HG03439 (cell line): ENCODE measurements at regions not wholly inside any gene's neighbourhood (a gene's known extent, or its start where the extent isn't known, plus 50 kb on each side); places are given as distances from the start of the nearest gene placed in this dataset.
"Not testable (repeated sequence)": the region's sequence is repeated elsewhere in the genome, so short reads cannot be mapped to it uniquely, and the experiment has no call there.

Source experiments
- ATAC-seq: cut with Tn5 transposase; IDR thresholded peaks from one replicate; pipeline ENCODE4 v1.9.1; 2021; ENCODE audit warnings: mild to moderate bottlenecking, moderate library complexity; ENCODE audit not compliant: unreplicated experiment

DNA sequence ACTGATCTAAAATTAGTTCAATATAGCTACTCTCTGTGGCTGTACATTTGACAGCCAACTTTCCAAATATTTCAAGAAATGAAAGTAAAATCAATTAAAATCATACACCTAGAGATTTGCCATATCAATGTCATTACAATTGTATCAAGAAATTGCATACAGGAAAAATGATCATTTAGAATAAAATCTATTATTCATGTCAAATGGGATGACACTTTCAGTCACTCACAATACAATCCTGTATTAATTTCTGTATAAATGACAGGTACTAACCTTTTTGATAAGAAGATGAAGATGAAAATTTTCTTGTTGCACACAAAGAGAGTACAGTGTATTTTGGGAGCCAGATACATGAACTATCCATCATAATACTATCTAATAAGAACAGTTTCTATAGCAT lies 1588.9 kb upstream of the PRMT6 start:
- no peak for ATAC-seq

DNA sequence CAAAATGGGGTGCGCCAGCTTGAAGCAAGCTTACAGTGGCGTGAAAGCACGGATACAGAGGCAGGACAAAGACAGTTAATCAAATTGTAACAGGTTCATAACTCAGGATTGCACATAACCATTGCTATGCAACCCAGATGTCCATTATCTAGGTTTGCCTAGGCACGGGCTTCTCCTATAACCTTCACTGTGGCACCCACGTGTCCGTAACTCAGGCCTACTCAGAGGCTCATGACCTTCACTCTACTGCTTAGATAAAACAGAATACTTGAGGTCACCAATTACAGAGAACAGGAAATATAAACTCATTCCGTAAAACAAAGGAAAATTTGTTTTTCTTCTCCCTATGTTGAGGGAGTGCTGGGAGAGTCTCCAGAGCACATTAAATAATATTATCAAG lies 1585.9 kb upstream of the PRMT6 start:
- ATAC-seq = not testable (repeated sequence)

DNA sequence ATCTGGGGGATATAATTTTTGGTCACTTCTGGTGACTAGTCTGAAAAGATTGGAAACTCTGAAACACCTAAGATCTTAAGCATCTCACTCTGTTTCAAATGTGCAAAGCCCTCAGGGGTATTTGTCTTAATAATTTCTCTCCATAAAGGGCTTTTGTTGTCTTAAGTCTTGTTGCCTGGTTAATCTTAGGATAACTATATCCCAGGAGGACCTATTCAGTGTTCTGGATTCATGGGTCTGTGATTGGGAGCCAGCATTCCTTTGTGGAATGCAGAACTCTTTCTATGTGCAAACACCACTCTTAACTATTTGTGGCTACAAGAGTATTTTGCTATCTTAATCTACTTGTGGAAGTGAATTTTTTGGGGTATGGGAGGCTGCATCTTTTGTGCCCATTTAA lies 1573.0 kb upstream of the PRMT6 start:
- no peak for ATAC-seq

DNA sequence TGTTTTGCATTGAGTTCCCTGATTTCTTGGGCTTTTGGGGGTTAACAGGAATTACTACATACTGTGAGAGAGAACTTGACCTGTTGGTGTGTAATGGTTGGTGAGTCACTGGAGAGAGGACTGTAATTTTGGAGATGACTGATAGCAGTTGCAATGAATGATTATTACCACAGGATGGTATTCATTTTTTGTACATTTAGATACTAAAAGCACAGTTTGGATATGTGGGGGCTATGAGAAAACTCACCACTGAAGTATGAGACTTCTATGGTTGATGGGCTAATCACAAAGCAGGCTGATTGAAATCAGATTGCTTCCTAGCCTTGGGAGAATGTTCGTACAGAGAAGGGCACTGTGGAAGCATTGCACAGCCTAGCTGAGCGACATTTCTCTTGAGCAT lies 1571.3 kb upstream of the PRMT6 start:
- no peak for ATAC-seq

DNA sequence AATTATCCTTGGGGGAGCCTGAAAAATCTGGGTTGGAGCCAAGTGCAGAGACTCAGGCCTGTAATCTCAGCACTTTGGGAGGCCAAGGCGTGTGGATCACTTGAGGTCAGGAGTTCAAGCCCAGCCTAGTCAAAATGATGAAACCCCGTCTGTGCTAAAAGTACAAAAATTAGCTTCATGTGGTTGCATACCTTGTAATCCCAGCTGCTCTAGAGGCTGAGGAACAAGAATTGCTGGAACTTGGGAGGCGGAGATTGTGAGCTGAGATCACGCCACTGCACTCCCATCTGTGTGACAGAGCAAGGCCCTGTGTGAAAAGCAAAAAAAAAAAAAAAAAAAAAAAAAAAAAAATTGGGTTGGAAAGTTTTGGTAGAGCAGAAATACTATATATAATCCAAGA lies 1563.6 kb upstream of the PRMT6 start:
- no peak for ATAC-seq

DNA sequence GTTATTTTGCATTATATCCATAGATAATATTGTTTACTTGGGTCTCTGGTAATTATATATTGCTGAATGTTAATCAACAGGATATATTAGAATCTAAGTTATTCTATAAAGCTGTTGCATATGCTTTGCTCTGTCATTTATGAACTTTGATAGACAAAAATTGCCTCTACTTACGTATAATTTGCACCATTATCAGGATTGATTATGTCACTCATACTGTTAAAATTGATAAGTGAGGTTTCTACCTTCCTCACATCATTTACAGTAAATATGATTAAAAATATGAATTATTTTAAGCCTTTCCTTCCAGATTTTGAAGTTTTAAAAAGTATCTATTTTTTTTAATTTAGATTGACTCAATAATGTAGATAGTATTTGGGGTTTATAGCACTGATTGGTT lies 1540.4 kb upstream of the PRMT6 start:
- no peak for ATAC-seq

DNA sequence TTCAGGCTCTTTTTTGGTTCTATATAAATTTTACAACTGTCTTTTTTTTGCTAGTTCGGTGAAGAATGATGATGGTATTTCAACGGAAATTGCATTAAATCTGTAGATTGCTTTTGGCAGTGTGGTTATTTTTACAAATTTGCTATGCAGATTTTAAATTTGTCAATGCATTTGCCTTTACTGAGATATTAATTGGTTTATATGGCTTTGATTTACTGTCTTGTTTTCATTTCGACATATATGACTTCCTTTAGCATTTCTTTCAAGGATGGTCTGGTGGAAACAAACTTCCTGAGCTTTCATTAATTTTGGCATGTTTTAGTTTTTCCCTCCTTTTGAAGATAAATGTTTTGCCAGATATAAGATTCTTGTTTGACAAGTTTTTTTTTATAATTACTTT lies 1522.5 kb upstream of the PRMT6 start:
- ATAC-seq = no peak

DNA sequence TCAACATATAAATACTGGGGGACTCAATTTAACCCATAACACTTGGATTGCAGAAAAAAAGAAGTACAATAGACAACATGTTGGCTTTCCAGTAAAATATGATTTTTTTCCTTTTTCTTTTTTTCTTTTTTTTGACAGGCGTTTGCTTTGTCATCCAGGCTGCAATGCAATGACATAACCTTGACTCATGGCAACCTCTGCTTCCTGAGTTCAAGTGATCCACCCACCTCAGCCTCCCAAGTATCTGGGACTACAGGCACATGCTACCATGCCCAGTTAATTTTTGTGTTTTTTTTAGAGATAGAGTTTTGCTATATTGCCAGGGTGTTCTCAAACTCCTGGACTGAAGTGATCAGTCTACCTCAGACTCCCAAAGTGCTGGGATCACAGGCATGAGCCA lies 1512.0 kb upstream of the PRMT6 start:
- no peak for ATAC-seq

DNA sequence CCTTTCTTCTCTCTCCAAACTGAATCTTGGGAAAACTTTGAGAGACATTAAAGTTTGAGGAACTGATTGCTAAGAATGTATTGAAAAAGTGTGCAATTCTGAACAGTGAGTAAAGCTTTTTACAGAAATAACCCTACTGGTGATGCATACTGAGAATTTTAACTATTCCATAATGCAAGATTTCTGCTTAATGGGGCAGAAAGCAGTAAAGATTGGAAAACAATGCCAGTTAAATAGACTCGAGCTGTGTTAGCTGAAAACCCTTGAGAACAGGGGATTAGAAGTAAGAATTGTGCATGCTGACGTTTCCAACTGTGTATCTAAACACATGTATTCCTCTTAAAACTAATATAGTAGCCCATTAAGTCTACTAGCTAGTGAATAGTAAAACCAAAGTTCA lies 1500.2 kb upstream of the PRMT6 start:
- ATAC-seq = no peak

DNA sequence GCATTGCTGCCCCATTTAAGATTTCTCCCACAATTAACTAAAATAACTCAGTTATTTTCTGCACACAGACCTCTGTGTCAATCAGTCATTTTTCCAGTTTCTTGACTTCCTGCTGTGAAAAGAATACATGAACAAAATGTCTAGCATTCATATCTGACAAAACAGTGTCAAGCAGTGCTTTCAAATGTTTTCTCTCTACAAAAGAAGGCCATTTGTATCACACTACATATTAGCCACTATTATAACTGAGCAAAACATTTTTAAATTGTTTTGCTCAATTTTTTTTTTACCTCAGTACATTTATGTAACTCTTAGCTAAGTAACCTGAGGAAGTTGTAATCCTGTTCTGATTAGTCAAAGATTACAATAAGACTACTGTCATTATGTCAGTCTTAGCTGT lies 1498.5 kb upstream of the PRMT6 start:
- no peak for ATAC-seq

DNA sequence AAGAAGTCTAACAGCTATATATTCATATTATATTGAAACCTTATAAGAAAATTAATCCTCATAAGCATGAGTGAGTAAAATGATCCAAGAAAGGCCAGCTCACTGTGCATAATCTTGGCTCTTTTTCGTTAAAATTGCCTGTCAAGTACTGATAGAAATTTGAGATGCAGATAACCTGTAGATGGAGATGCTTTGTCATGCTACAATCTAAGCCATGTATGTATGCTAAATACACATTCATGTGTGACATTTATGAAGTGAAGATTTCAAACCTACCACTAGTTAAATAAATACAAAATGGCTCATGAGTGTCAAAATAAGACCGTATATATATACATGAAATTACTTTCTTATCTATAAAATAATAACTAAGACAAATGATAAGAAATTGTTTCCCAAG lies 1491.5 kb upstream of the PRMT6 start:
- no peak for ATAC-seq

DNA sequence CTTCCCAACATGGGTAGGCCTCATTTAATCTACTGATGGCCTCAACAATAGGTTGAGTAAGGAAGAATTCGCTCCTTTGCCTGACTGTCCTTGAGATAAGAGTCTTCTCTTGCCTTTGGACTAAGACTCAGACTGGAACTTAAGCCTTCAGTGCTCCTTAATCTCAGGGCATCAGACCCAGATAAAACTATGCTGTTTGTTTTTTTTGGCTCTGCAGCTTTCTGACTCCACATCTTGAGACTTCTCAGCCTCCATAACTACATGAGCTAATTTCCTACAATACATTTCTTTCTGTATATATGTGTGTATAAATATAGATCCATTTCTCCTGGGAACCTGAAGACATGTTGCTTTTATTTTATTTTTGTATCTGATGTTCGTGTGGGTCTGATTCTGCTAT lies 1470.7 kb upstream of the PRMT6 start:
- ATAC-seq = no peak

DNA sequence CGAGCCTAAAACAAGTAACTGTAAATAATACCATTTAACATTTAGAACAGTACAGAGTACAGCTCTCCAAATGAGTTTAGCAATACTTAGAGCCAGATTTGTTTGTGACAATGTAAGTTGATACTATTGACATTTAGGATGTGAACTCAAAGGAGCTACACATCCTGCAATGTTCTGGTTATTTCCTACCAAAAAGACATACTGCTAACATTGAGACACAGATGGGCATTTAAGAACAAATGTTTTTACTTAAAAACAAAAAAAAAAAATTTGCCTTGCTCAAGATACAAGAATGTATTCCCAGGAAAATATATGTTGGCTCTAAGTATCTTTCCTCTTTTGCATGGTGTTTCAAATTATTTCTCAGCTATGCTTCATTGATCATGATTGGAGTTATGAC lies 1464.8 kb upstream of the PRMT6 start:
- ATAC-seq = no peak

DNA sequence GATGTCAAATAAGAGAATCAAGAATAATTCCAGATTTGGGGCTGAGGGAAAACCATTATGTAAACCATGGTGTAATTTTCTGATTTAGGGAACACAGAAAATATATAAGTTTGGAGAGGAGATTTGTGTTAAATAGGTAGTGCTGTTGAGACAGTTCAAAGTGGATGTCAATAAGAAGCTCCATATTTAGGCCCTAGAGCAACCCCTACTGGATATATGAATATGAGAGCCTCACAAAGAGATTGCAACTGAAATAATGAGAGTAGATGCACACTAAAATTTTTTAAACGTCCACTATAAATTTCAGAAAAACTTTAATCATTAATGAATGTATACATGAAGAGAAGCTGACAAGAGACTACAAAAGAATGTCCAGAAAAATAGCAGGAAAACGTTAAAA lies 1447.8 kb upstream of the PRMT6 start:
- no peak for ATAC-seq

DNA sequence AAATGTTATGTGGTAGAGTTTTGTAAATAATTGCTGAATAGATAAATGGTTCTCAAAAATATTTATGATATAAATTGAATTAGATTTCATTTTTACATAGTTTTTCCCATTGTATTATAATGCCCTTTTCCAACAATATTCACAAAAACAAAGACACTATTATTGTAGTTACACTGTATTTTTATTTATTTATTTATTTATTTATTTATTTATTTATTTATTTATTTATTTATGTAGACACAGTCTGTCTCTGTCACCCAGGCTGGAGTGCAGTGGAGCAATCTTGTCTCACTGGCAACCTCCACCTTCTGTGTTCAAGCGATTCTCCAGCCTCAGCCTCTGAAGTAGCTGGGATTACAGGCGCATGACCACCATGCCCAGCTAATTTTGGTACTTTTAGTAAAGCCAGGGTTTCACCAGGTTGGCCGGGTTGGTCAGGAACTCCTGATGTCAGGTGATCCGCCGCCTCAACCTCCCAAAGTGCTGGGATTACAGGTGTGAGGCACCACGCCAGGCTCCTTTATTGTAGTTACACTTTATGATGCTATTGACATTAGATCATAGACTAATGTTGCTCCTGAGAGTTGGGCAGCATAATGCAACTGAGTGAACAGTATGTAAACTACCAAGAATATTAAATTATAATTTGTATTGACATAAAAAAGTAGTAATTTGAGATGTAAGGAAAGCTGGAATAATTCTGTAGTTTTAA lies 1430.0 kb upstream of the PRMT6 start:
- no peak for ATAC-seq

DNA sequence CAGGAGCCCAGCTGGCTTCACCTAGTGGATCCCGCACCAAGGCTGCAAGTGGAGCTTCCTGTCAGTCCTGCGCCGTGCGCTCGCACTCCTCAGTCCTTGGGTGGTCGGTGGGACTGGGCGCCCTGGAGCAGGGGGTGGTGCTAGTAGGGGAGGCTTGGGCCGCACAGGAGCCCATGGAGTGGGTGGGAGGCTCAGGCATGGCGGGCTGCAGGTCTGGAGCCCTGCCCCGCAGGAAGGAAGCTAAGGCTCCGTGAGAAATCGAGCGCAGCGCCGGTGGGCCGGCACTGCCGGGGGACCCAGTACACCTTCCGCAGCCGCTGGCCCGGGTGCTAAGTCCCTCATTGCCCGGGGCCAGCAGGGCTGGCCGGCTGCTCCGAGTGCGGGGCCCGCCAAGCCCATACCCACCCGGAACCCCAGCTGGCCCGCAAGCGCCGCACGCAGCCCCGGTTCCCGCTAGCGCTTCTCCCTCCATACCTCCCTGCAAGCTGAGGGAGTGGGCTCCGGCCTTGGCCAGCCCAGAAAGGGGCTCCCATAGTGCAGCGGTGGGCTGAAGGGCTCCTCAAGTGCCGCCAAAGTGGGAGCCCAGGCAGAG lies 1425.2 kb upstream of the PRMT6 start:
- ATAC-seq = not testable (repeated sequence)

DNA sequence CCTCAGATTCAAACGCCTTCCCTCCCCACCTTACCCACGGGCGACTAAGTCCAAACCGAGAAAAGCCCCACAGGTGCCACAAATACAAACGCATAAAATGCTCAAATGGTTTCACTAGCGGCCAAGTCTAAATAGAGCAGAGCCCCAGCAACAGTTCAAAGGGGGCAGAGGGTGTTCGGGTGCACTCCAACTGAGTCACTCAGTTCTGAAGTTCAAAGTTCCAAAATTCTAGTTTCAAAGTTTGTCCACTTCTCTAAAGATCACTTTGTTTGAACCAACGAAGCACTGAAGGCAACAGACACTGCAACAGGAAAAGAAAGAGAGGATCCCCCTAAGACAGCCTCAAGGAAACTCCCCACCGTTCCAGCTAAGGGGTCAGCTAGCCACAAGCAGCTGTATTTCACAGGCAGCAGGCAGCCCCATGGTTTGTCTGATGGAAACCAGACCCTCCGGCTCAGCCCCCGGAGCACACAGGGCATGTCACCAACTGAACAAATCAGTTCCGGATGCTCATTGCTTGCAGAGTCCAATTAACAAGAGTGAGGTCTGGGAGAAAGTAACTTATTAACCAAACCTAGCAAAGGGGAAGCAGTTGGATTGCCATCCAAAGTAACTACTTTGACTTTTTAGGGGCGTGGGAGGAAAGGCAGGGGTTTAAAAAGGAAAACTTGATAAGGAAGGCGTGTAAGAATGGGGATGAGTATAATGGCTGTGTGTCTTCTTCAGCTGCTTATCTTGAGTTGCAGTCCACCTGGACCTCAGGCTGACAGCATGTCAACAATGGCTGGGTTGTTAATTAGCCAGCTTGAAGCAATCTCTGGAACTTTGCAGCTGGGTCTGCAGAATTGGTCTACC lies 1423.9 kb upstream of the PRMT6 start:
- no peak for ATAC-seq

DNA sequence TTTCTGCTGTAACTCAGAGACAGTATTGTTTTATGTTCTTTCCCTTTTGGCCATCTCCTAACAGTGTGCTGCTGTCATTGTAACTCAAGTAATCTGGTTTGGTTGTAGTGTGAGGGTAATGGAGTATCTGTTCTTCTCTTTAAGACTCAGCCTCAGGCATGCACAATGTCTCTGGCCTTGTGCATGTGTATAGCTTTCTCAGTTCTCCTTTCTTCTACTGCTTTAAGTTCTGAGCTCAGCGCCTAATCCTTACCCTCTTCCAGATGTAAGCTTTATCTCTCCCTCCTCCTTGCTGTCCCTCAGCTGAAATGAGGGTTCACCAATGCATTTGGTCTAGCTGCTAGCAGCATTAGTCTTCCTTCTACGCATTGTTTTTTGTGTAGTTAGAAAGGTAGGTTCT lies 1420.4 kb upstream of the PRMT6 start:
- no peak for ATAC-seq

DNA sequence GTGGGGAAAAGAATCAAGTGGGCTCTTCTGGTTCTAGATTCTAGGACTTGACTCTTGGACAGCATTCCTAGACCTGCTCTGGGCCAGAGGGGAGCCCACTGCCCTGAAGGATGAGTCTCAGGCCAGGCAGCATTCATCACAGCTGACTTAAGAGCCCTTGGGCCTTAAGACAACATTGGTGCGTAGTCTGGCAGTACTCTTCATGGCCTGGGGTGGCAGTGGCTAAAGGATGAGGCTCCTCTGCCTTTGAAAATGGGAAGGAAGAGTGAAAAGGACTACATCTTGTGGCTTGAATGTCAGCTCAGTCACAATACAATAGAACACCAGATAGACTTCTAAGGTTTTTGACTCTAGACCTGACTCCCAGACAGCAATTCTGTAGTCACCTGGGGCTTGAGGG lies 1415.1 kb upstream of the PRMT6 start:
- ATAC-seq = no peak

DNA sequence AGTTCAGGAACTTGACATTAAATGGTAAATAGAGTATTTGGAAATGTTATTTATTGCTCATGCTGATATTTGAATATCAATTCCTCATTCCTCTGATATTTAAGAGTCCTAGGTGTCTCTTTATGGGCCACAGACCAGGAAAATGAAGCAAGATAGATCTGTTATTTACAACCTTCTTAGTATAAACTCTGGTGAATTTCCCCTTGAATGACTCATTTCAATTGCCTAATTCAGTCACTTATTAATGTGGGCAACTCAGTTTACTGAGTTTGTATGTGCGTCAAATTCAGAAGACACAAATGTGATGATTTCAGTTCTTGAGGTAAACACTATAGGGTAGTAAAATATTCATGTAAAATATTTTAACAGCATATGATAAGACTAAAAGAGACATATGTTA lies 1404.4 kb upstream of the PRMT6 start:
- ATAC-seq = no peak

DNA sequence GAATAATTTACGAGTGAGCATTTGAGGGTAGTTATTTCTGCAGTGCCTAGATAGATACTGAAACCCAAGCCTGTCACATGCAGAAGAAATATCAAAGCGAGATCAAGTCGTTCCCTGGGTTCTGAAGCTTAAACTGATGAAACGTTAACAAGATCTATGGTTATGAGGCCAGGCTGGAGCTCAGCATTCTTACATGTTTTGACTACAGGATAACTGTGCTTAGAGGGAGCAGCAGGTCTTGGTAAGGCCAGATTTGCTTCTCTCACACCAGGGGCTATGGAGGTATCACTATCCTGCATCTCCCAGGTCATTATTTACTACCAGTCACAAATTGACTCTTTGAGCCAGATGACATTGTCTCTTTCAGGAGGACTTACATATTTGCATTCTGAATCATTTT lies 1401.4 kb upstream of the PRMT6 start:
- no peak for ATAC-seq

DNA sequence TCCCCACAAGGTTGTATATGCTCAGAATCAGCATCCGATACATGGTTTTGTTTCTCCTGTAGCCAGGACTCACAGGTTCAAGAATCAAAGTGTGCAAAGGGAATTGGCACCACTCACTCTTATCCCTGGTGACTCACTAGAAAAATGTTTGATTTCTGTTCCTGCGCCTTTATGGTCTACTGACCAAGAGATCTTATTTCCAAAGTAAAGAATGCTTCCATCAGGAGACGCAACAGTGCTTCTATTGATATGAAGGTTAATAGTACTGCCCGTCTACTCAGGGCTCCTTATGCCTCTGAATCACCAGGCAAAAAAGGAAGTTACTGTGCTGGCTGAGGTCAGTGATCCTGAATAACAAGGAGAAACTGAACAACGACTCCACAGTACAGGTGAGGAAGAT lies 1392.0 kb upstream of the PRMT6 start:
- no peak for ATAC-seq
